GM10266 (cell line): ENCODE measurements at regions not wholly inside any gene's neighbourhood (a gene's known extent, or its start where the extent isn't known, plus 50 kb on each side); places are given as distances from the start of the nearest gene placed in this dataset.

Experiments
- DNase-seq: peaks from one replicate; pipeline ENCODE4 v3.0.0; 2012; ENCODE audit errors: extremely low spot score
- CTCF ChIP-seq: IDR thresholded peaks from 2 replicates; pipeline ENCODE4 v1.5.1; 2012; ENCODE audit warnings: mild to moderate bottlenecking, low read depth; ENCODE audit not compliant: control insufficient read depth, insufficient read depth; ENCODE audit errors: missing control alignments

GRCh38 chr2:181266614-181267013 lies 190.6 kb upstream of the ITGA4 start:
- no peak for DNase-seq
- TF ChIP-seq CTCF, result no peak

GRCh38 chr2:181268174-181268867 lies 188.9 kb upstream of the ITGA4 start:
- DNase-seq, result no peak
- no peak for TF ChIP-seq CTCF

GRCh38 chr2:181273986-181274385 lies 183.2 kb upstream of the ITGA4 start:
- TF ChIP-seq CTCF, result no peak
- no peak for DNase-seq

GRCh38 chr2:181275643-181276070 lies 181.5 kb upstream of the ITGA4 start:
- no peak for DNase-seq
- no peak for TF ChIP-seq CTCF

GRCh38 chr2:181281206-181281832 lies 175.9 kb upstream of the ITGA4 start:
- DNase-seq, result no peak
- no peak for TF ChIP-seq CTCF

- TF ChIP-seq CTCF, result no peak
Measured at GRCh38 chr2:181285116-181285515, 172.1 kb upstream of the ITGA4 start.

GRCh38 chr2:181289698-181290097 lies 167.5 kb upstream of the ITGA4 start:
- no peak for TF ChIP-seq CTCF
- no peak for DNase-seq

More at GRCh38 chr2:181285116-181285515, 172.1 kb upstream of the ITGA4 start:
- DNase-seq, result no peak
